A673 (cell line): ENCODE measurements at regions not wholly inside any gene's neighbourhood (a gene's known extent, or its start where the extent isn't known, plus 50 kb on each side); places are given as distances from the start of the nearest gene placed in this dataset.

Experiments
- CTCF ChIP-seq: fragments of 300-800, 200-600 bp; sonication (generic); conservative IDR thresholded peaks from 2 replicates; pipeline ENCODE4 v1.5.1; 2017; ENCODE audit warnings: low read depth, mild to moderate bottlenecking, antibody characterized with exemption, low read length, moderate library complexity, mixed read lengths
- EZH2 ChIP-seq: fragments of 200-600 bp; sonication (generic); IDR thresholded peaks from 2 replicates; pipeline ENCODE4 v1.6.1; 2017; ENCODE audit warnings: borderline replicate concordance, low read depth, mild to moderate bottlenecking, mixed read lengths, antibody characterized with exemption, low read length; ENCODE audit not compliant: poor library complexity, severe bottlenecking

- no peak for TF ChIP-seq CTCF
- no peak for TF ChIP-seq EZH2
Observed at GRCh38 chr6:49329186-49329585, 133.9 kb downstream of the MMUT start.
